Hematopoietic multipotent progenitor cell treated with erythropoietin and hydrocortisone succinate and interleukin-3 and kit ligand, for 4 days (in vitro differentiated cells): ENCODE measurements at regions not wholly inside any gene's neighbourhood (a gene's known extent, or its start where the extent isn't known, plus 50 kb on each side); places are given as distances from the start of the nearest gene placed in this dataset.
A peak's percentile ranks its signal among the peaks of the same experiment; 100 is the strongest.

Experiments
- DNase-seq: peaks from one replicate; pipeline ENCODE4 v3.0.0-alpha.2; 2015

- no peak for DNase-seq
Observed at GRCh38 chr15:26178640-26179220, 315.6 kb upstream of the ATP10A start.

- no peak for DNase-seq
Observed at GRCh38 chr15:26177816-26178215, 314.7 kb upstream of the ATP10A start.

GRCh38 chr15:26176831-26177230 is 313.7 kb upstream of the ATP10A start:
- no peak for DNase-seq

- DNase-seq, result no peak
Observed at GRCh38 chr15:26171266-26171665, 308.1 kb upstream of the ATP10A start.

GRCh38 chr15:26166429-26166828 is 303.3 kb upstream of the ATP10A start:
- peak; percentile 29 for DNase-seq

- no peak for DNase-seq
Observed at GRCh38 chr15:26165546-26165945, 302.4 kb upstream of the ATP10A start.

- no peak for DNase-seq
Observed at GRCh38 chr15:26160343-26160742, 297.2 kb upstream of the ATP10A start.

- no peak for DNase-seq
Observed at GRCh38 chr15:26158176-26158575, 295.0 kb upstream of the ATP10A start.

- no peak for DNase-seq
Observed at GRCh38 chr15:26157081-26157480, 294.0 kb upstream of the ATP10A start.

GRCh38 chr15:26156051-26156450 is 292.9 kb upstream of the ATP10A start:
- DNase-seq, result no peak

- DNase-seq, result no peak
Observed at GRCh38 chr15:26148156-26148860, 285.2 kb upstream of the ATP10A start.

GRCh38 chr15:26146202-26146601 is 283.1 kb upstream of the ATP10A start:
- DNase-seq, result no peak

- no peak for DNase-seq
Observed at GRCh38 chr15:26145796-26146195, 282.7 kb upstream of the ATP10A start.

GRCh38 chr15:26144836-26145235 is 281.7 kb upstream of the ATP10A start:
- no peak for DNase-seq

- DNase-seq, result no peak
Observed at GRCh38 chr15:26143221-26143620, 280.1 kb upstream of the ATP10A start.

GRCh38 chr15:26134812-26135211 is 271.7 kb upstream of the ATP10A start:
- no peak for DNase-seq

GRCh38 chr15:26134152-26134551 is 271.0 kb upstream of the ATP10A start:
- DNase-seq, result no peak

- no peak for DNase-seq
Observed at GRCh38 chr15:26132811-26133210, 269.7 kb upstream of the ATP10A start.

GRCh38 chr15:26129852-26130251 is 266.7 kb upstream of the ATP10A start:
- DNase-seq, result no peak

- DNase-seq, result no peak
Observed at GRCh38 chr15:26128611-26129140, 265.5 kb upstream of the ATP10A start.

GRCh38 chr15:26126819-26127387 is 263.8 kb upstream of the ATP10A start:
- DNase-seq, result no peak

GRCh38 chr15:26126070-26126469 is 262.9 kb upstream of the ATP10A start:
- DNase-seq, result no peak

GRCh38 chr15:26125664-26126063 is 262.5 kb upstream of the ATP10A start:
- no peak for DNase-seq

GRCh38 chr15:26119322-26119721 is 256.2 kb upstream of the ATP10A start:
- DNase-seq, result no peak
